ENCODE measurements at regions not wholly inside any gene's neighbourhood (a gene's known extent, or its start where the extent isn't known, plus 50 kb on each side); places are given as distances from the start of the nearest gene placed in this dataset.

DNA sequence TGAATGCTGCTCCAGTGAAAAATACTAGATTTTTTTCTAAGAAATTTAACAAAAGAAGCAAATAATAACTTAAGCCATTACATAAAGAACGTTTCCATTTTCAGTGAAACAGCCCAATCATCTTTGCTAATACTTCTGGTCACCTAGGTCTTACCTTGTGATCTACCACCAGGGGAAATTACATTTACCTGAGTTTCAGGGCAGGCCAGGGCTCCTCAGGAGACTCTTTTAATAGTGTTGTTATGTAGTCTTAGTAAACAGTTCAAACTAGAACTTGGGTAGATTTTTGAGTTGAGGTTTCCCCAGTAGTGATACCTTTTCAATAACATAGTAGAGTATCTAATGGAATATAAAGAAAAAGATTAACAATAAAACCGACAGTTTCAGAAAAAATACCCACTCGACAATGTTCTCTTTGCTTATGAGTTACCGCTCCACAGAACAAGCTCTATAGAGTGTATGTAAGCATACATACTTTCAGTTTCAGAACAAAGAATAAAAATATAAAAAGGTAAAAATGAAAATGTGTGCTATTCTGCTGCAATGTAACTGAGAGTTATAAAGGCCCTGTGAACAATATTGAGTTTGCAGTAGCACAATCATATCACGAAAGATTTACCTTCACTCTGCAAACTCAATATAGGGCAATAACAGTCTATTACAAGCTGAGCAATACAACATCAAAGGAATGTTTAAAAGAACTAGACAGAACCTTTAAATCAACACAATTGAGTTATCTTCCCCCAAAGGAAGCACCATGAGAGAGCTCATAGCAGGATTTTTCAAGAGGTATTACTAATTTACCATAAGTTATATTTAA, 165.8 kb downstream of the ATOH1 start:
- H3K9me3 ChIP-seq (ENCODE audit: severe bottlenecking), result no peaks in the 10 kb centered on the region
- no peak overlapping the region for H3K27ac ChIP-seq
- H3K27me3 ChIP-seq (ENCODE audit: insufficient read depth, low read depth, severe bottlenecking), result no peaks in the 10 kb centered on the region
- no peak for DNase-seq
- no peaks in the 10 kb centered on the region for H3K36me3 ChIP-seq
- TF ChIP-seq, protein P1, sequence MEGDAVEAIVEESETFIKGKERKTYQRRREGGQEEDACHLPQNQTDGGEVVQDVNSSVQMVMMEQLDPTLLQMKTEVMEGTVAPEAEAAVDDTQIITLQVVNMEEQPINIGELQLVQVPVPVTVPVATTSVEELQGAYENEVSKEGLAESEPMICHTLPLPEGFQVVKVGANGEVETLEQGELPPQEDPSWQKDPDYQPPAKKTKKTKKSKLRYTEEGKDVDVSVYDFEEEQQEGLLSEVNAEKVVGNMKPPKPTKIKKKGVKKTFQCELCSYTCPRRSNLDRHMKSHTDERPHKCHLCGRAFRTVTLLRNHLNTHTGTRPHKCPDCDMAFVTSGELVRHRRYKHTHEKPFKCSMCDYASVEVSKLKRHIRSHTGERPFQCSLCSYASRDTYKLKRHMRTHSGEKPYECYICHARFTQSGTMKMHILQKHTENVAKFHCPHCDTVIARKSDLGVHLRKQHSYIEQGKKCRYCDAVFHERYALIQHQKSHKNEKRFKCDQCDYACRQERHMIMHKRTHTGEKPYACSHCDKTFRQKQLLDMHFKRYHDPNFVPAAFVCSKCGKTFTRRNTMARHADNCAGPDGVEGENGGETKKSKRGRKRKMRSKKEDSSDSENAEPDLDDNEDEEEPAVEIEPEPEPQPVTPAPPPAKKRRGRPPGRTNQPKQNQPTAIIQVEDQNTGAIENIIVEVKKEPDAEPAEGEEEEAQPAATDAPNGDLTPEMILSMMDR (IDR thresholded peaks at IDR 0.05; ENCODE audit: low read depth, low read length), result no peak
- H3K4me3 ChIP-seq (ENCODE audit: low read depth, low read length), result no peak overlapping the region

DNA sequence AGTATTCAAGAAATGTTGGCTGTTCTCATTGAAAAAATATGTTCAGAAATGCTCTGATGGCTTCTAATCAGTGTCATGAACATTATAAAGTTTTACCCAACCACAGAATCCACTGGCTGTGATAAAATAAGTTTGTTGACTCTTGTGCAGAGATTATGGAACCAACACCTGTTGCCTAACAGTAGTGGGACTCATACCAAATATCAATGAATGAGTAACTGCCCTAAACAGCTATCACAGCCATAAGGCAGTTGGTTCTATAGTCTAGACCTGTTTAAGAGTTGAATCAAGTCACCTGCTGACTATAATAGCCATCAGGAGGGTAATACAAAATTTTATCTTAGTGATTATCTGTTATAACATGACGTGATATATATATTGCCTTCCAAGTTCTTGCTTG, 168.3 kb downstream of the ATOH1 start:
- Histone ChIP-seq H3K9me3 (ENCODE audit: severe bottlenecking) (no peaks in the 10 kb centered on the region), H3K27me3 (ENCODE audit: insufficient read depth, low read depth, severe bottlenecking) (no peaks in the 10 kb centered on the region), H3K36me3 (no peaks in the 10 kb centered on the region), H3K27ac (no peak overlapping the region), H3K4me3 (ENCODE audit: low read depth, low read length) (no peak overlapping the region)
- no peak for DNase-seq
- TF ChIP-seq, protein P1 (IDR thresholded peaks at IDR 0.05; ENCODE audit: low read depth, low read length), result no peak

DNA sequence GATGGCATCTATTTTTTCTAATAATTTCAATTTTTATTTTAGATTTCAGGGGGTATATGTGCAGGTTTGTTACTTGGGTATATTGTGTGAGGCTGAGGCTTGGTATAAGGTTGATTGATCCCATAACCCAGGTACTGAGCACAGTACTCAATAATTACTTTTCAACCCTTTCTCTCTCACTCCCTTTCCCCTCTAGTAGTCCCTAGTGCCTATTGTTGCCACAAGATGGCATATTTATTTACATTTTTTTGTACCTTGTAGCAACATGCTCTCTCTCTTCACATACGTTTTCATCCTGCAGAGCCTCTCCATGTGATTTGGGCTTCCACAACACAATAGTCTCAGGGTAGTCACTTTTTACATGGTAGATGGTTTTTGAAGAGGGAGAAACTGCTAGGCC, 172.0 kb downstream of the ATOH1 start:
- no peak for DNase-seq

DNA sequence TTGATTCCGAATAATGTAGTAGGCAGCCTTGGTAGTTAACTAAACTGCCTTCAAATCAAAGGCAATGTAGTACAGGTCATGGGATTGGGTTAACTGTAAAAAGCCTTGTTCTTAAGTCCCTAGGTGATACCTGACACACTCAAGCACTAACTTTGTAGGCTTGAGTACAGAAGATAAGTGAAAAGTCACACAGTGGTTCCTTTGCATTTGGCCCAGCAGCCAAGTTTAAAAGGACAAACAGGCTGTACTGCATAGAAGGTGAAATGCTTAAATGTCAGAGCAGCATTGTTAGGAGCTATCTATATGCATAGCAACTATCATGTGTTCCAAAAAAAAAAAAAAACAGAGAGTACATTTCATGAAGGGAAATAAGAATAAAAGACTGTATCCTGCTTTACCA, 178.4 kb downstream of the ATOH1 start:
- no peak overlapping the region for H3K4me3 ChIP-seq (ENCODE audit: low read depth, low read length)
- no peak overlapping the region for H3K27ac ChIP-seq
- H3K27me3 ChIP-seq (ENCODE audit: insufficient read depth, low read depth, severe bottlenecking), result no peaks in the 10 kb centered on the region
- no peaks in the 10 kb centered on the region for H3K9me3 ChIP-seq (ENCODE audit: severe bottlenecking)
- H3K36me3 ChIP-seq, result no peaks in the 10 kb centered on the region
- TF ChIP-seq, protein P1 (IDR thresholded peaks at IDR 0.05; ENCODE audit: low read depth, low read length), result no peak
- no peak for DNase-seq

More for the DNA sequence above, 172.0 kb downstream of the ATOH1 start:
- TF ChIP-seq, protein P1 (IDR thresholded peaks at IDR 0.05; ENCODE audit: low read depth, low read length), result no peak
- Histone ChIP-seq H3K4me3 (ENCODE audit: low read depth, low read length) (no peak overlapping the region), H3K36me3 (no peaks in the 10 kb centered on the region), H3K27me3 (ENCODE audit: insufficient read depth, low read depth, severe bottlenecking) (no peaks in the 10 kb centered on the region), H3K9me3 (ENCODE audit: severe bottlenecking) (no peaks in the 10 kb centered on the region), H3K27ac (no peak overlapping the region)

DNA sequence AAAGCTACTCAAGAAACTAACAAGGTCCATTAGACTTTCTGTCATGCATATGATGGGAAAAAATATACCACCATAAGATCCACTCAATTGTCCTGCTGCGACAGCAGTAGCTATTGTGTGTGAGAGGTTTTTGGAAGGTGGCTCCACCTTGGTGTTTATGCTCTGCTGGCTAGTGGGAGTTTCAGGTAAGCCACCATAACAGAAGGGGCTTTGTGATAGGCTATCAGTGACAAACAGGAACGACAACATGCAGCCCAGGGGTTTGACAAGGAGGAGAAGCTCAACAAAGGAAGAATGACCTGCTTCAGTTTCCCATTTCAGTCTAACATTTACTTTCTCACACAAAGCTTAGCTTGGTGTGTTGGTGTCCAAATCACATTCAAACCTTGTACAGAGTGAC, 182.6 kb downstream of the ATOH1 start:
- Histone ChIP-seq H3K36me3 (no peaks in the 10 kb centered on the region), H3K27ac (no peak overlapping the region), H3K4me3 (ENCODE audit: low read depth, low read length) (no peak overlapping the region), H3K9me3 (ENCODE audit: severe bottlenecking) (no peaks in the 10 kb centered on the region), H3K27me3 (ENCODE audit: insufficient read depth, low read depth, severe bottlenecking) (no peaks in the 10 kb centered on the region)
- no peak for DNase-seq
- TF ChIP-seq, protein P1 (IDR thresholded peaks at IDR 0.05; ENCODE audit: low read depth, low read length), result no peak
